Upper lobe of left lung (tissue), 4 donors: ENCODE measurements at regions not wholly inside any gene's neighbourhood (a gene's known extent, or its start where the extent isn't known, plus 50 kb on each side); places are given as distances from the start of the nearest gene placed in this dataset.

Experiments used
- EP300 ChIP-seq, 4 donors: sonication (generic); formaldehyde crosslinking; IDR thresholded peaks; one replicate each; pipeline ENCODE4 v1.5.1; 2017; ENCODE audit warnings: antibody characterized with exemption in 4 of 4, control low read depth in 2 of 4
- POLR2A ChIP-seq, 4 donors: fragments of 450-650 bp; IDR thresholded peaks; one replicate each; pipeline ENCODE4 v1.5.1; 2016 to 2017; ENCODE audit warnings: antibody characterized with exemption in 4 of 4, mild to moderate bottlenecking in 2 of 4
- POLR2AphosphoS5 ChIP-seq, 2 donors: sonication (generic); formaldehyde crosslinking; IDR thresholded peaks; one replicate each; pipeline ENCODE4 v1.5.1; 2017; ENCODE audit warnings: antibody characterized with exemption in 2 of 2
- TF ChIP-seq, protein P1 (sequence below), 6 experiments: fragments of 450-650 bp in 4 of 6; fragments of 200-600 bp in 2 of 6; sonication (generic) in 2 of 6; IDR thresholded peaks; one replicate each; pipeline ENCODE4 v1.5.1; 2016 to 2019; ENCODE audit warnings: antibody characterized with exemption in 6 of 6

DNA sequence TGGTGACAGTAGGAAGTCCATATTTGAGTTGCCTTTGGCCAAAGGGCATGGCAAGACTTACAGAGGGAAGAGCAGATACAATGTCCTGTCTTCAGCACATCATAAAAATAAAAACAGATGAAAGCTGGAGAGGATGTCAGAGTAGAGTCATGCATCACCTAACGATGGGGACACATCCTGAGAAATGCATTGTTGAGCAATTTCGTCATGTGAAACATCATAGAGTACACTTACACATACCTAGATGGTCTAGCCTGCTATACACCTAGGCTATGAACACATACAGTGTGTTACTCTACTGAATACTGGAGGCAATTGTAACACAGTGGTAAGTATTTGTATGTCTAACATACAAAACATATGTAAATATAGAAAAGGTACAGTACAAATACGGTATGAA, 75.6 kb downstream of the VEGFA start:
- TF ChIP-seq, protein P1, sequence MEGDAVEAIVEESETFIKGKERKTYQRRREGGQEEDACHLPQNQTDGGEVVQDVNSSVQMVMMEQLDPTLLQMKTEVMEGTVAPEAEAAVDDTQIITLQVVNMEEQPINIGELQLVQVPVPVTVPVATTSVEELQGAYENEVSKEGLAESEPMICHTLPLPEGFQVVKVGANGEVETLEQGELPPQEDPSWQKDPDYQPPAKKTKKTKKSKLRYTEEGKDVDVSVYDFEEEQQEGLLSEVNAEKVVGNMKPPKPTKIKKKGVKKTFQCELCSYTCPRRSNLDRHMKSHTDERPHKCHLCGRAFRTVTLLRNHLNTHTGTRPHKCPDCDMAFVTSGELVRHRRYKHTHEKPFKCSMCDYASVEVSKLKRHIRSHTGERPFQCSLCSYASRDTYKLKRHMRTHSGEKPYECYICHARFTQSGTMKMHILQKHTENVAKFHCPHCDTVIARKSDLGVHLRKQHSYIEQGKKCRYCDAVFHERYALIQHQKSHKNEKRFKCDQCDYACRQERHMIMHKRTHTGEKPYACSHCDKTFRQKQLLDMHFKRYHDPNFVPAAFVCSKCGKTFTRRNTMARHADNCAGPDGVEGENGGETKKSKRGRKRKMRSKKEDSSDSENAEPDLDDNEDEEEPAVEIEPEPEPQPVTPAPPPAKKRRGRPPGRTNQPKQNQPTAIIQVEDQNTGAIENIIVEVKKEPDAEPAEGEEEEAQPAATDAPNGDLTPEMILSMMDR (IDR thresholded peaks at IDR 0.05) = no peak
- no peak for TF ChIP-seq POLR2AphosphoS5 (IDR thresholded peaks at IDR 0.05)
- TF ChIP-seq POLR2A (IDR thresholded peaks at IDR 0.05) = no peak
- TF ChIP-seq EP300 (IDR thresholded peaks at IDR 0.05) = no peak
